Thyroid gland (tissue), 4 donors: ENCODE measurements at regions not wholly inside any gene's neighbourhood (a gene's known extent, or its start where the extent isn't known, plus 50 kb on each side); places are given as distances from the start of the nearest gene placed in this dataset.

ENCODE experiments used
- CTCF ChIP-seq, 6 experiments: fragments of 200-600 bp in 3 of 6; fragments of 450-650 bp in 3 of 6; sonication (generic) in 3 of 6; IDR thresholded peaks; one replicate each; pipeline ENCODE4 v1.5.1; 2016 to 2019; ENCODE audit warnings: antibody characterized with exemption in 6 of 6, mild to moderate bottlenecking in 2 of 6, inconsistent platforms in 1 of 6, moderate library complexity in 1 of 6
- POLR2A ChIP-seq, 2 donors: fragments of 450-650 bp; IDR thresholded peaks; one replicate each; pipeline ENCODE4 v1.6.1; 2017; ENCODE audit warnings: antibody characterized with exemption in 2 of 2, mild to moderate bottlenecking in 2 of 2, moderate library complexity in 1 of 2

- TF ChIP-seq CTCF (IDR thresholded peaks at IDR 0.05) (no peak), POLR2A (IDR thresholded peaks at IDR 0.05) (no peak)
Measured at GRCh38 chr12:87822923-87823322, 206.3 kb downstream of the C12orf50 start.
